Ovary (tissue), 7 donors: ENCODE measurements at regions not wholly inside any gene's neighbourhood (a gene's known extent, or its start where the extent isn't known, plus 50 kb on each side); places are given as distances from the start of the nearest gene placed in this dataset.

Source experiments
- DNase-seq, 5 donors: peaks; one replicate each; pipeline ENCODE4 v3.0.0-alpha.2; 2019 to 2020
- H3K27ac ChIP-seq, 2 donors: fragments of 200-600 bp; one replicate each; pipeline versions ENCODE4 v1.5.1 to v1.8.0; 2019 to 2022
- H3K27me3 ChIP-seq: fragments of 200-600 bp; one replicate; pipeline ENCODE4 v1.8.0; 2022
- H3K36me3 ChIP-seq: fragments of 200-600 bp; sonication (generic); one replicate; pipeline ENCODE4 v1.5.1; 2019
- H3K4me1 ChIP-seq: one replicate; pipeline ENCODE4 v1.8.1; 2013; ENCODE audit warnings: mild to moderate bottlenecking, moderate library complexity; ENCODE audit not compliant: insufficient read depth
- H3K4me3 ChIP-seq: fragments of 200-600 bp; sonication (generic); one replicate; pipeline ENCODE4 v1.5.1; 2017
- H3K9me3 ChIP-seq, 2 donors: fragments of 200-600 bp in 1 of 2; sonication (generic) in 1 of 2; one replicate each; pipeline versions ENCODE4 v1.5.1 to v1.8.1; 2013 to 2019; ENCODE audit warnings: mild to moderate bottlenecking in 1 of 2, moderate library complexity in 1 of 2
- EP300 ChIP-seq: sonication (generic); formaldehyde crosslinking; IDR thresholded peaks from one replicate; pipeline ENCODE4 v1.6.1; 2017; ENCODE audit warnings: antibody characterized with exemption
- POLR2A ChIP-seq: fragments of 450-650 bp; IDR thresholded peaks from one replicate; pipeline ENCODE4 v1.6.1; 2017; ENCODE audit warnings: antibody characterized with exemption, mild to moderate bottlenecking, moderate library complexity
- WGBS, 3 donors: extraction: QIAGEN DNeasy Blood & Tissue Kit in 1 of 3; methylation state at CpG; one replicate each; pipeline versions ENCODE4 v1.1.5 to v1.1.7; 2013 to 2017; 5-methylcytosine and 5-hydroxymethylcytosine counted together
- intact Hi-C, 4 donors: fragments of 100-400 bp; cut with DNase I; formaldehyde crosslinking; loops; one replicate each; pipeline versions ENCODE4 v1.11.0 to v1.15.1; 2022 to 2023
- TF ChIP-seq, protein P1 (sequence below), 3 donors: fragments of 450-650 bp in 2 of 3; fragments of 200-600 bp in 1 of 3; IDR thresholded peaks; one replicate each; pipeline versions ENCODE4 v1.5.1 to v1.8.0; 2016 to 2022; ENCODE audit warnings: antibody characterized with exemption in 3 of 3, mild to moderate bottlenecking in 1 of 3
- donor health status: DM: no; HTN: no; CAD: no; lungs with moderate emphysema.
- donor health status: DM: no; HTN: no; CAD: no.
- donor health status: Bipolar disorder and iron deficiency.
- donor health status: DM: no; HTN: no; CAD: no.
- donor health status: DM: yes; HTN: yes; CAD: no.

- Histone ChIP-seq H3K27me3 (no peaks in the 10 kb centered on the region), H3K9me3 (no peaks in the 10 kb centered on the region), H3K36me3 (no peaks in the 10 kb centered on the region), H3K4me3 (peak overlapping the region; percentile 19), H3K4me1 (peaks cover 4% of the 10 kb centered on the region), H3K27ac (no peak overlapping the region)
- WGBS, 3 donors, result 32 to 81% (median 80%) methylated on average over 5 of the region's 5 CpGs
- TF ChIP-seq EP300 (no peak), POLR2A (no peak)
- TF ChIP-seq, protein P1, sequence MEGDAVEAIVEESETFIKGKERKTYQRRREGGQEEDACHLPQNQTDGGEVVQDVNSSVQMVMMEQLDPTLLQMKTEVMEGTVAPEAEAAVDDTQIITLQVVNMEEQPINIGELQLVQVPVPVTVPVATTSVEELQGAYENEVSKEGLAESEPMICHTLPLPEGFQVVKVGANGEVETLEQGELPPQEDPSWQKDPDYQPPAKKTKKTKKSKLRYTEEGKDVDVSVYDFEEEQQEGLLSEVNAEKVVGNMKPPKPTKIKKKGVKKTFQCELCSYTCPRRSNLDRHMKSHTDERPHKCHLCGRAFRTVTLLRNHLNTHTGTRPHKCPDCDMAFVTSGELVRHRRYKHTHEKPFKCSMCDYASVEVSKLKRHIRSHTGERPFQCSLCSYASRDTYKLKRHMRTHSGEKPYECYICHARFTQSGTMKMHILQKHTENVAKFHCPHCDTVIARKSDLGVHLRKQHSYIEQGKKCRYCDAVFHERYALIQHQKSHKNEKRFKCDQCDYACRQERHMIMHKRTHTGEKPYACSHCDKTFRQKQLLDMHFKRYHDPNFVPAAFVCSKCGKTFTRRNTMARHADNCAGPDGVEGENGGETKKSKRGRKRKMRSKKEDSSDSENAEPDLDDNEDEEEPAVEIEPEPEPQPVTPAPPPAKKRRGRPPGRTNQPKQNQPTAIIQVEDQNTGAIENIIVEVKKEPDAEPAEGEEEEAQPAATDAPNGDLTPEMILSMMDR (IDR thresholded peaks at IDR 0.05), result no peak
- intact Hi-C loops, result loop anchor here in 3 of 4 donors (5.0 to 10.0 kb wide), 3 partner anchors 254 to 261 kb away; partner anchors contain the start of gene MEIS1 (in 1 of the 3)
- DNase-seq, result no peak
Observed at GRCh38 chr2:66698576-66699239, 263.8 kb downstream of the MEIS1 start.

GRCh38 chr2:66699416-66699792, 264.5 kb downstream of the MEIS1 start:
- no peaks in the 10 kb centered on the region for H3K27me3 ChIP-seq
- H3K4me3 ChIP-seq, result no peak overlapping the region
- H3K36me3 ChIP-seq, result no peaks in the 10 kb centered on the region
- H3K9me3 ChIP-seq, result no peaks in the 10 kb centered on the region
- H3K27ac ChIP-seq, result no peak overlapping the region
- TF ChIP-seq POLR2A (no peak), EP300 (no peak)
- TF ChIP-seq, protein P1 (IDR thresholded peaks at IDR 0.05), result no peak
- WGBS, 3 donors, result 48 to 89% (median 85%) methylated on average over 4 of the region's 4 CpGs
- DNase-seq, result no peak
- peaks cover 4% of the 10 kb centered on the region for H3K4me1 ChIP-seq
- intact Hi-C loops, result loop anchor here in 3 of 4 donors (5.0 to 10.0 kb wide), 3 partner anchors 255 to 262 kb away; partner anchors contain the start of gene MEIS1 (in 1 of the 3)

- H3K27ac ChIP-seq, result no peak overlapping the region
- H3K4me1 ChIP-seq, result peaks cover 4% of the 10 kb centered on the region
- H3K4me3 ChIP-seq, result peak overlapping the region; percentile 16
- TF ChIP-seq, protein P1 (IDR thresholded peaks at IDR 0.05), result no peak
- TF ChIP-seq POLR2A (no peak), EP300 (no peak)
- no peak for DNase-seq
- no peaks in the 10 kb centered on the region for H3K27me3 ChIP-seq
- H3K9me3 ChIP-seq, result no peaks in the 10 kb centered on the region
- 44 to 82% (median 80%) methylated on average over 7 of the region's 7 CpGs for WGBS, 3 donors
- H3K36me3 ChIP-seq, result no peaks in the 10 kb centered on the region
- intact Hi-C loops, result loop anchor here in 3 of 4 donors (5.0 to 10.0 kb wide), 4 partner anchors 115 to 263 kb away; partner anchors contain the start of gene MEIS1 (in 1 of the 3)
Observed at GRCh38 chr2:66699793-66700676, 265.1 kb downstream of the MEIS1 start.

- no peaks in the 10 kb centered on the region for H3K27me3 ChIP-seq
- no peak for DNase-seq
- H3K27ac ChIP-seq, result no peak overlapping the region
- 30 to 79% (median 75%) methylated on average over 3 of the region's 3 CpGs for WGBS, 3 donors
- H3K9me3 ChIP-seq, result no peaks in the 10 kb centered on the region
- no peak overlapping the region for H3K4me3 ChIP-seq
- no peaks in the 10 kb centered on the region for H3K36me3 ChIP-seq
- TF ChIP-seq EP300 (no peak), POLR2A (no peak)
- TF ChIP-seq, protein P1 (IDR thresholded peaks at IDR 0.05), result no peak
- intact Hi-C loops, result loop anchor here in 1 of 4 donors (10.0 kb wide), 1 partner anchor 116 kb away; no protein-coding TSS in a partner anchor
- peaks cover 4% of the 10 kb centered on the region for H3K4me1 ChIP-seq
Observed at GRCh38 chr2:66700677-66701066, 265.7 kb downstream of the MEIS1 start.
